Neural progenitor cell (in vitro differentiated cells): ENCODE measurements at regions not wholly inside any gene's neighbourhood (a gene's known extent, or its start where the extent isn't known, plus 50 kb on each side); places are given as distances from the start of the nearest gene placed in this dataset.

Experiments used
- DNase-seq: peaks from one replicate; pipeline ENCODE4 v3.0.0-alpha.2; 2016; ENCODE audit warnings: low spot score
- H2AFZ ChIP-seq: fragments of 200-600 bp; sonication (generic); replicated peaks from 2 replicates; pipeline ENCODE4 v1.6.1; 2016; ENCODE audit warnings: antibody characterized with exemption
- H3F3A ChIP-seq: fragments of 200-600 bp; sonication (generic); 2 replicates; pipeline ENCODE4 v1.6.1; 2016; ENCODE audit warnings: antibody characterized with exemption, low read depth
- H3K27ac ChIP-seq: fragments of 200-600 bp; sonication (generic); 2 replicates; pipeline ENCODE4 v1.5.1; 2016; ENCODE audit warnings: mild to moderate bottlenecking
- H3K27me3 ChIP-seq: fragments of 200-600 bp; sonication (generic); 2 replicates; pipeline ENCODE4 v1.6.1; 2016; ENCODE audit warnings: mild to moderate bottlenecking, moderate library complexity
- H3K36me3 ChIP-seq: fragments of 200-600 bp; sonication (generic); 2 replicates; pipeline ENCODE4 v1.5.1; 2016
- H3K4me1 ChIP-seq: fragments of 200-600 bp; sonication (generic); 2 replicates; pipeline ENCODE4 v1.6.1; 2016; ENCODE audit warnings: mixed run types
- H3K4me2 ChIP-seq: fragments of 200-600 bp; sonication (generic); 2 replicates; pipeline ENCODE4 v1.6.1; 2016
- H3K4me3 ChIP-seq: fragments of 200-600 bp; sonication (generic); 2 replicates; pipeline ENCODE4 v1.5.1; 2016
- H3K79me2 ChIP-seq: fragments of 200-600 bp; sonication (generic); 2 replicates; pipeline ENCODE4 v1.6.1; 2016; ENCODE audit warnings: low read depth
- H3K9ac ChIP-seq: fragments of 200-600 bp; sonication (generic); 2 replicates; pipeline ENCODE4 v1.6.1; 2016
- H3K9me3 ChIP-seq: fragments of 200-600 bp; sonication (generic); 2 replicates; pipeline ENCODE4 v1.5.1; 2016; ENCODE audit warnings: low read depth
- H4K20me1 ChIP-seq: fragments of 200-600 bp; sonication (generic); 2 replicates; pipeline ENCODE4 v1.6.1; 2016; ENCODE audit warnings: low read depth
- H3K27ac Mint-ChIP-seq: 3 replicates; pipeline ENCODE4 v1.8.0; 2021; ENCODE audit warnings: mixed read lengths
- H3K27me3 Mint-ChIP-seq: 2 replicates; pipeline ENCODE4 v1.8.0; 2022; ENCODE audit warnings: low read depth, mild to moderate bottlenecking, inconsistent platforms, moderate library complexity, mixed read lengths; ENCODE audit not compliant: insufficient read depth
- H3K36me3 Mint-ChIP-seq: 3 replicates; pipeline ENCODE4 v1.8.0; 2021; ENCODE audit warnings: mixed read lengths
- H3K4me1 Mint-ChIP-seq: 3 replicates; pipeline ENCODE4 v1.8.0; 2021; ENCODE audit warnings: mixed read lengths
- H3K4me3 Mint-ChIP-seq: 3 replicates; pipeline ENCODE4 v1.8.0; 2021; ENCODE audit warnings: mild to moderate bottlenecking, moderate library complexity, mixed read lengths
- H3K9me3 Mint-ChIP-seq: 3 replicates; pipeline ENCODE4 v1.8.0; 2020; ENCODE audit warnings: mixed read lengths
- EZH2 ChIP-seq: fragments of 200-600 bp; sonication (generic); IDR thresholded peaks from 2 replicates; pipeline ENCODE4 v1.6.1; 2017; ENCODE audit warnings: antibody characterized with exemption, mild to moderate bottlenecking, moderate library complexity
- EZH2phosphoT487 ChIP-seq: fragments of 200-600 bp; sonication (generic); IDR thresholded peaks from 2 replicates; pipeline ENCODE4 v1.6.1; 2017; ENCODE audit warnings: antibody characterized with exemption
- TF ChIP-seq, protein P1 (sequence below): fragments of 200-600 bp; sonication (generic); IDR thresholded peaks from 2 replicates; pipeline ENCODE4 v1.5.1; 2017; ENCODE audit warnings: antibody characterized with exemption, mild to moderate bottlenecking

DNA sequence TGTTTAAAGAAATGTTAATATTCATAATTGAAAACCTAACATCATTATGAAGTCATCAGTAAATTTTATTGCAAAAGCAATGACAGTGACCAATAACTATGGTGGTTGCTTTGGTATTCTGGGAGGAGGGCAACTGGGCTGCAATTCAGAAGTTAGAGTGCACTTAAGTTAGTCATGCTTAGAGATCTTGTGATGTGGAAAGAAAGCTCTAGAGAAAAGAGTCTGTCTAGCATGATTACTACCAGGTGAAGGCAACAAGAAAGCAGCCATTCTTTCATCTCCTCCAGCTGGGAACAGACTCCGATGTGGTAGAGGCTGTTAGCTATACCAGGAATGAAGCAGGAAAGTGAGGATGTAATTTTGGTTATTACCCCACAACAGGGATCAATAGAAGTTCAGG, 625.6 kb downstream of the SI start:
- Histone ChIP-seq H3K27ac (no peak overlapping the region), H3F3A (no peaks in the 10 kb centered on the region), H3K4me1 (no peaks in the 10 kb centered on the region), H3K27me3 (no peaks in the 10 kb centered on the region), H3K36me3 (no peaks in the 10 kb centered on the region), H3K4me2 (no peak overlapping the region), H3K4me3 (no peak overlapping the region), H4K20me1 (no peaks in the 10 kb centered on the region), H2AFZ (no peak overlapping the region), H3K9me3 (no peaks in the 10 kb centered on the region), H3K79me2 (no peaks in the 10 kb centered on the region), H3K9ac (no peak overlapping the region)
- TF ChIP-seq, protein P1, sequence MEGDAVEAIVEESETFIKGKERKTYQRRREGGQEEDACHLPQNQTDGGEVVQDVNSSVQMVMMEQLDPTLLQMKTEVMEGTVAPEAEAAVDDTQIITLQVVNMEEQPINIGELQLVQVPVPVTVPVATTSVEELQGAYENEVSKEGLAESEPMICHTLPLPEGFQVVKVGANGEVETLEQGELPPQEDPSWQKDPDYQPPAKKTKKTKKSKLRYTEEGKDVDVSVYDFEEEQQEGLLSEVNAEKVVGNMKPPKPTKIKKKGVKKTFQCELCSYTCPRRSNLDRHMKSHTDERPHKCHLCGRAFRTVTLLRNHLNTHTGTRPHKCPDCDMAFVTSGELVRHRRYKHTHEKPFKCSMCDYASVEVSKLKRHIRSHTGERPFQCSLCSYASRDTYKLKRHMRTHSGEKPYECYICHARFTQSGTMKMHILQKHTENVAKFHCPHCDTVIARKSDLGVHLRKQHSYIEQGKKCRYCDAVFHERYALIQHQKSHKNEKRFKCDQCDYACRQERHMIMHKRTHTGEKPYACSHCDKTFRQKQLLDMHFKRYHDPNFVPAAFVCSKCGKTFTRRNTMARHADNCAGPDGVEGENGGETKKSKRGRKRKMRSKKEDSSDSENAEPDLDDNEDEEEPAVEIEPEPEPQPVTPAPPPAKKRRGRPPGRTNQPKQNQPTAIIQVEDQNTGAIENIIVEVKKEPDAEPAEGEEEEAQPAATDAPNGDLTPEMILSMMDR, result no peak
- TF ChIP-seq EZH2, result no peak
- no peak for TF ChIP-seq EZH2phosphoT487
- Mint-ChIP-seq H3K36me3 (no peaks in the 10 kb centered on the region), H3K27ac (no peak overlapping the region), H3K9me3 (peaks cover 2% of the 10 kb centered on the region), H3K4me3 (no peak overlapping the region), H3K27me3 (no peaks in the 10 kb centered on the region), H3K4me1 (peaks cover 2% of the 10 kb centered on the region)
- DNase-seq, result no peak

DNA sequence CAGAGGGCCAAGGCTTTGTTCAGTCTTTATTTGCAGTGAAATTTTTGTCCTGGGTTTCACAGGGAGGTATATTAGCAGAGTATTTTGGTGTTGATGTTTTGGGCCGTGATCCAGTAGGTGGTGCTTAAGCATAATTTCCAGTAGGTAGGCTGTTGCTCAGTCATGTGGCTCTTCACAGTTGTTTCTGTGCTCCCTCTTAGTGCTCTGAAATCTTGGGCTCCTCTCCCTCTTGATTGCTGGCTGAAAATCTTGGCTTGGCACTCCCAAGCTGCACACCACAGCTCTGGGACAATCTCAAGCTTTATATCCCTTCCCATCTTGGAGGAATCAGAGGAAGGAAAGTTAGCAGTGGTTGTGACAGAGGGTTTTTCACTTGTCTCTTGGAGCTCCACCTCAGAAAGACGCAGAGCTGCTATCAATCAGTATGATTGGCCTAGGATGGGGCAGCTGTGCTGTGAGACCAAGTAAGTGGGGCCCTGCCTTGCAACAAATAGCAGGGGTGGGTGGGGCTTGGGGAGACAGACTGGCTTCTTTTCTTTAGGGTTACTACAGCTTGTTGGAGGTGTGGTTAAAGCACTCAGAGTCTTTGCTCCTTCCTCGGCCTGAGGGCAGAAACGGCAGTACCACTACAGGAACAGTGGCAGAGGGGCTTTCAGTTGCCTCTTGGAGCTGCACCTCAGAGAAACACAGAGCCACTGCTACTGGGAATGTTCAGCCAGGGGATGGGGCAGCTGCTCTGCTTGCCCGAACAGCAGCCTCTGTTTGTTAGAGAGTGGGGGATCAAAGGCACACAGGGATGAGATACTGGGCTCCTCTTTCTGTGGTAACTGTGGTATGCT, 627.0 kb downstream of the SI start:
- H4K20me1 ChIP-seq, result no peaks in the 10 kb centered on the region
- H3K36me3 ChIP-seq, result no peaks in the 10 kb centered on the region
- DNase-seq, result peak; percentile 6
- TF ChIP-seq EZH2, result no peak
- no peak for TF ChIP-seq EZH2phosphoT487
- TF ChIP-seq, protein P1, result no peak
- Mint-ChIP-seq H3K4me3 (no peak overlapping the region), H3K27me3 (no peaks in the 10 kb centered on the region), H3K4me1 (peaks cover 2% of the 10 kb centered on the region), H3K27ac (no peak overlapping the region), H3K36me3 (no peaks in the 10 kb centered on the region), H3K9me3 (peaks cover 5% of the 10 kb centered on the region)
- no peak overlapping the region for H3K27ac ChIP-seq
- no peaks in the 10 kb centered on the region for H3F3A ChIP-seq
- no peak overlapping the region for H3K4me3 ChIP-seq
- H2AFZ ChIP-seq, result peak overlapping the region; percentile 89
- no peaks in the 10 kb centered on the region for H3K9me3 ChIP-seq
- H3K4me2 ChIP-seq, result no peak overlapping the region
- H3K27me3 ChIP-seq, result no peaks in the 10 kb centered on the region
- H3K9ac ChIP-seq, result no peak overlapping the region
- H3K79me2 ChIP-seq, result no peaks in the 10 kb centered on the region
- H3K4me1 ChIP-seq, result no peaks in the 10 kb centered on the region

DNA sequence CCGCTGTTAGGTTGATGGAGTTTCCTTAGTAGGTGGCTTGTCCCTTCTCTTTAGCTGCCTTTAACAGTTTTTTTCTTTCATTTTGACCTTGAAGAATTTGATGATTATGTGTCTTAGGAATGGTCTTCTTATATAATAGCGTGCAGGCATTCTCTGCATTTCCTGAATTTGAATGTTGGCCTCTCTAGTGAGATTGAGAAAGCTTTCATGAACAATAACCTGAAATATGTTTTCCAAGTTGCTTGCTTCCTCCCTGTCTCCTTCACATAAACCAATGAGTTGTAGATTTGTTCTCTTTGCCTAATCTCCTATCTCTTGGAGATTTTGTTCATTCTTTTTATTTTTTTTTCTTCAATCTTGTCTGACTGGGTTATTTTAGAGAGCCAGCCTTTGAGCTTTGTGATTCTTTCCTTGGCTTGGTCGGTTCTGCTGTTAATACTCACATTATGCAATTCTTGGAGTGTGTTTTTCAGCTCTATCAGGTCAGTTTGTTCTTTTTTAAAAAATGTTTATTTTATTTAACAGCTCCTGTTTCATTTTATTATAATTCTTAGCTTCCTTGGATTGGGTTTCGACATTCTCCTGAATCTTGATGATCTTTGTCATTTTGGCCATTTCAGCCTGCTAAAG, 627.9 kb downstream of the SI start:
- no peak overlapping the region for H3K27ac ChIP-seq
- H3K9me3 Mint-ChIP-seq, result peaks cover 5% of the 10 kb centered on the region
- no peaks in the 10 kb centered on the region for H3K27me3 Mint-ChIP-seq
- no peaks in the 10 kb centered on the region for H3K79me2 ChIP-seq
- H3K27ac Mint-ChIP-seq, result no peak overlapping the region
- H3K4me2 ChIP-seq, result no peak overlapping the region
- peaks cover 2% of the 10 kb centered on the region for H3K4me1 Mint-ChIP-seq
- no peaks in the 10 kb centered on the region for H4K20me1 ChIP-seq
- H3F3A ChIP-seq, result no peaks in the 10 kb centered on the region
- H3K9ac ChIP-seq, result no peak overlapping the region
- no peak overlapping the region for H2AFZ ChIP-seq
- no peaks in the 10 kb centered on the region for H3K36me3 ChIP-seq
- H3K4me3 Mint-ChIP-seq, result no peak overlapping the region
- no peaks in the 10 kb centered on the region for H3K4me1 ChIP-seq
- no peak overlapping the region for H3K4me3 ChIP-seq
- no peaks in the 10 kb centered on the region for H3K36me3 Mint-ChIP-seq
- H3K27me3 ChIP-seq, result no peaks in the 10 kb centered on the region
- DNase-seq, result no peak
- TF ChIP-seq, protein P1, result no peak
- no peaks in the 10 kb centered on the region for H3K9me3 ChIP-seq
